Panc1 (cell line): ENCODE measurements at regions not wholly inside any gene's neighbourhood (a gene's known extent, or its start where the extent isn't known, plus 50 kb on each side); places are given as distances from the start of the nearest gene placed in this dataset.

ENCODE experiments used
- POLR2AphosphoS5 ChIP-seq: IDR thresholded peaks from 2 replicates; pipeline ENCODE4 v1.6.1; 2012; ENCODE audit warnings: mild to moderate bottlenecking, low read depth, low read length, moderate library complexity
- TF ChIP-seq, protein P1 (sequence below): fragments of 450-650 bp; IDR thresholded peaks from 2 replicates; pipeline ENCODE4 v1.5.1; 2017; ENCODE audit warnings: mild to moderate bottlenecking

- TF ChIP-seq, protein P1, sequence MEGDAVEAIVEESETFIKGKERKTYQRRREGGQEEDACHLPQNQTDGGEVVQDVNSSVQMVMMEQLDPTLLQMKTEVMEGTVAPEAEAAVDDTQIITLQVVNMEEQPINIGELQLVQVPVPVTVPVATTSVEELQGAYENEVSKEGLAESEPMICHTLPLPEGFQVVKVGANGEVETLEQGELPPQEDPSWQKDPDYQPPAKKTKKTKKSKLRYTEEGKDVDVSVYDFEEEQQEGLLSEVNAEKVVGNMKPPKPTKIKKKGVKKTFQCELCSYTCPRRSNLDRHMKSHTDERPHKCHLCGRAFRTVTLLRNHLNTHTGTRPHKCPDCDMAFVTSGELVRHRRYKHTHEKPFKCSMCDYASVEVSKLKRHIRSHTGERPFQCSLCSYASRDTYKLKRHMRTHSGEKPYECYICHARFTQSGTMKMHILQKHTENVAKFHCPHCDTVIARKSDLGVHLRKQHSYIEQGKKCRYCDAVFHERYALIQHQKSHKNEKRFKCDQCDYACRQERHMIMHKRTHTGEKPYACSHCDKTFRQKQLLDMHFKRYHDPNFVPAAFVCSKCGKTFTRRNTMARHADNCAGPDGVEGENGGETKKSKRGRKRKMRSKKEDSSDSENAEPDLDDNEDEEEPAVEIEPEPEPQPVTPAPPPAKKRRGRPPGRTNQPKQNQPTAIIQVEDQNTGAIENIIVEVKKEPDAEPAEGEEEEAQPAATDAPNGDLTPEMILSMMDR: no peak
- no peak for TF ChIP-seq POLR2AphosphoS5
These were observed 95.2 kb downstream of the LARP7 start for GRCh38 chr4:112732142-112732541.
